Fibroblast of villous mesenchyme (primary cell): ENCODE measurements at regions not wholly inside any gene's neighbourhood (a gene's known extent, or its start where the extent isn't known, plus 50 kb on each side); places are given as distances from the start of the nearest gene placed in this dataset.

ENCODE experiments used
- DNase-seq: peaks from one replicate; pipeline ENCODE4 v3.0.0-alpha.2; 2010; ENCODE audit warnings: low read depth
- H3K4me3 ChIP-seq: 2 replicates; pipeline ENCODE4 v1.5.1; 2011; ENCODE audit warnings: low read depth, mild to moderate bottlenecking, low read length
- TF ChIP-seq, protein P1 (sequence below): IDR thresholded peaks from 2 replicates; pipeline ENCODE4 v1.5.1; 2012; ENCODE audit warnings: low read depth, mild to moderate bottlenecking, low read length; ENCODE audit not compliant: insufficient read depth

DNA sequence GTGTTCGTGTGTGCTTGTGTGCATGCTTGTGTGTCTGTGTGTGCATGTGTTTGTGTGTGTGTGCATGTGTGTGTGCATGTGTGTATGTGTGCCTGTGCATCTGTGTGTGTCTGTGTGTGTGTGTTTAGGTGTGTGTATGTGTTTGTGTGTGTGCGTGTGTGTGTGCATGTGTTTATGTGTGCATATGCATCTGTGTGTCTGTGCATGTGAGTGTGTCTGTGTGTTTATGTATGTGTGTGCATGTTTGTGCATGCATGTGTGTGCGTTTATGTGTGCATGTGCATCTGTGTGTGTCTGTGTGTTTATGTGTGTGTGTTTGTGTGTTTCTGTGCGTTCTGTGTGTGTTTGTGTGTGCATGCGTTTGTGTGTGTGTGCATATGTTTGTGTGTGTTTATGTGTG is 106.6 kb upstream of the TNRC6C start:
- no peak overlapping the region for H3K4me3 ChIP-seq
- TF ChIP-seq, protein P1, sequence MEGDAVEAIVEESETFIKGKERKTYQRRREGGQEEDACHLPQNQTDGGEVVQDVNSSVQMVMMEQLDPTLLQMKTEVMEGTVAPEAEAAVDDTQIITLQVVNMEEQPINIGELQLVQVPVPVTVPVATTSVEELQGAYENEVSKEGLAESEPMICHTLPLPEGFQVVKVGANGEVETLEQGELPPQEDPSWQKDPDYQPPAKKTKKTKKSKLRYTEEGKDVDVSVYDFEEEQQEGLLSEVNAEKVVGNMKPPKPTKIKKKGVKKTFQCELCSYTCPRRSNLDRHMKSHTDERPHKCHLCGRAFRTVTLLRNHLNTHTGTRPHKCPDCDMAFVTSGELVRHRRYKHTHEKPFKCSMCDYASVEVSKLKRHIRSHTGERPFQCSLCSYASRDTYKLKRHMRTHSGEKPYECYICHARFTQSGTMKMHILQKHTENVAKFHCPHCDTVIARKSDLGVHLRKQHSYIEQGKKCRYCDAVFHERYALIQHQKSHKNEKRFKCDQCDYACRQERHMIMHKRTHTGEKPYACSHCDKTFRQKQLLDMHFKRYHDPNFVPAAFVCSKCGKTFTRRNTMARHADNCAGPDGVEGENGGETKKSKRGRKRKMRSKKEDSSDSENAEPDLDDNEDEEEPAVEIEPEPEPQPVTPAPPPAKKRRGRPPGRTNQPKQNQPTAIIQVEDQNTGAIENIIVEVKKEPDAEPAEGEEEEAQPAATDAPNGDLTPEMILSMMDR = no peak
- no peak for DNase-seq

DNA sequence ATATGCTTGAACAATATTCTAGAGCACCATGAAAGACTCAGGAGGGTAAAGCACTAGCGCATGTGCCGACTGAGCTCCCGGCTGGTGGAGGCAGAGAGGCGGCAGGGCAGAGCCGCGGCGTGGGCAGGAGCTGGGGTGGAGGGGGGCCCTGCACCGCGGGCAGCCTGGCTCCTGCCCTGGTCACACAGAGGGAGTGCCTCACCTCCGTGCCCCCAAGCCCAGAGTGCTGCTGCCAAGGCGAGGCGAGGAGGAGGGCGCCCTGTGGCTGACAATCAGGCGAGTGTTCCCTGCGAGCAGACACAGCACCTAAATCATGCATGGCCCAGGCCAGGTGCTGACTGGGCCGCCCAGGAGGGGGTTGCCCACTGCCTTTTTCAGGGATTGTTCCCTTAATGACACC is 105.8 kb upstream of the TNRC6C start:
- DNase-seq = no peak
- TF ChIP-seq, protein P1 = no peak
- no peak overlapping the region for H3K4me3 ChIP-seq

DNA sequence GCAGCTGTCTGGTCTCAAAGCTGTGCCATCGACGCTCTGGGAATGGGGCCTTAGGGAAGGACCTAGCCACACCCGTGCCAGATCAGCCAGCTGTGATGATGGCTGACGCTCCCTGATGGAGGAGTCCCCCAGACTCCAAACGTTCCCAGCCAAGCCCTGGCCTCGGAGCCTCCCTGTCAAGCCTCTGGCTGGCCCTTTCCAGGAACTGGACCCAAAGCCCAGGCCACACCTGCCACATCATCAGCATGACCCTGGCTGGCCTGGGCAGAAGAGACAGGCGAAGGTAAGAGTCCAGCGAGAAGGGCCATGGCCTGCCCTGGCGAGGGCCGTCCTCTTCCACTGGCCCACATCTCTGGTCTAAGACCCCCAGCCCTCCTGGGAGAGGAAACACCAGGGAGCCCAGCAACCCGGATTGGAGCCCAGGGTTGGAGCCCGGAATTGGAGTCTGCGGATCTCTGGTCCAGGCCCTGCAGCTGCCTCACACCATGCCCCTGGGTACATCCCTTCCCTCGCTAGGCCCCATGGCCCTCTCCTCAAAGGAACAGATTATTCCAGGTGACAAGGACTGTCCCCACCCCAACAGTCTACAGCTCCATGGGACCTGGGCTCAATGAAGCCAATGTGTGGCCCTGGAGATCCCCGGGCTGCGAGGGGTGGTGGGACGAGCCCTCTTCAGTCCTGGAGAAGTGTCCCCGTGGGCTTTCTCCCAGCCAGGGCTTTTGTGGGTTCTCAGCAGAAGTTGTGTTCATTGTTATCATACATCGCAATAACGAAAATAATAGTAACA is 105.1 kb upstream of the TNRC6C start:
- no peak for DNase-seq
- TF ChIP-seq, protein P1 = no peak
- no peak overlapping the region for H3K4me3 ChIP-seq

DNA sequence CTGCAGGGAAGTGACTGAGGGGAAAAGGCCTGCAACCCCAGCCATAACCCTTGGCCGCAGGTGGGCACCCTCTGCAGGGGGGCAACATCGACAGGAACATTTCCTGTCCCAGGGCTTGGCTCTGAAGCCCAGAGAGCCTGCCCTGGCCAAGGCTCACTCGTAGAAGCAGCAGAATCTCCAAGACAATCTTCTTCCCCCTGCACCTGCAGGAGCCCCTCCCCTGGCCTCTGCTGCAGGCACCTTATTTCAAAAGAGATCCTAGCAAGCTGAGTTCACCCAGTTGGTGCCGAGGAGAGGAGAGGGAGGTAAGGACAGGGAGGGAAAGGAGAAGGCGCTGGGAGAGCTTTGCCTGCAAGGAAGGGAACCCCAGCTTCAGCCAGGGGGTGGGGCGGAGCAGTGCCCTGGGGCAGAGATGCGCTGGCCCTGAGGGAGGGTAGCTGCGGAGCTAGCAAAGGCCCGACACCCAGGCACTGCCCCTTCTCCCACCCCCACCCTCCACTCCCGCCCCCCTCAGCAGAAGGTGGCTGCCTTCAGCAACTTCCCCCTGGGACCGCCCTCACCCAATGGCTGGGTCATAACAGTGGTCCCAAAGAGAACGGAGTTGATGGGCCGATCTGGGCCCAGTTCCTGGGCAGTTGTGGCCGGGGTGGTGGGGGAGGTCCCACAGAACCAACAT is 104.3 kb upstream of the TNRC6C start:
- H3K4me3 ChIP-seq = no peak overlapping the region
- no peak for DNase-seq
- TF ChIP-seq, protein P1 = no peak

DNA sequence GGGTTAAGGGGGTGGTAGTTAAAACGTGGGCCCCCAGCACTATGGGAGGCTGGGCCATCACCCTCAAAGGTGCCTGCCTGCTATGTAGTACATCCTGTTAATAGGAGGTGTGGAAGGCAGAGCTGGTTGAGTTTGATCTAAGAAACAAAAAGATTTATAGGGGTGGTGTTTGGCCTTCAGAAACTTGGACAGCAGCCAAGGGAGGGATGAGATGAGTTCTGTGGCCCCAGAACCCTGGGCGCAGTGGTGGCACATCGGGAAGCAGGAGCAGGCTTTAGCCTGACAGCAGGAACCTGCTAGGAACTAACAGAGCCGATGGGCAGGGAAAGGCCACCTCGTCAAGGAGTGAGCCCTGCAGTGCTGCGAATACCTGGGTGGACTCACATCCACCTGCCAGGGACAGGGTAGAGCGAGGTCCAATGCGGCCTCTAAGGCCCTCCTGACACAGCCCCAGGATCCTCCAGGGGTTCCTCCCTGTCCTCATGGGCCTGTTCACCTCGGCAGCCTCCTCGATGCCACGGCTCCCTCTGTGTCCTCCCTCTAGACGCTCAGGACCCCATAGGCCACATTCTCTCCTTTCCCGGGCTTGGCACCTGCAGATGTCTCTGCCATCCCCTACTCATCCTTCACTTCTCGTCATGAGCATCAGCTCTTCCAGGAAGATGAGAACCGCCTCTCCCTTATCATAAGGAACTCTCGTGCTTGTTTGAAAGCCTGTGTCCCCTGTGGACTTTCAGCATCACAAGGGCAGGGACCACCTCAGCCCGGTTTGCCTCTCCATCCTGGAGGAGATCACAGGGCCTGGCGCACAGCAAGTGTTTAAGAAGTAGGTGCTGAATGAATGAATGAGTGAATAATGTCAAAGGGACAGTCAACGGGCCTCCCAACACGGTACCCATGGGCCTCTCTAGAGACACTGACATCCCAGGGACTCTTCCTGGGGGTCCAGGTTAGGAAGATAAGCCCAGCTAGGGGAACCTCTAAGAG is 103.5 kb upstream of the TNRC6C start:
- DNase-seq = no peak
- TF ChIP-seq, protein P1 = no peak
- no peak overlapping the region for H3K4me3 ChIP-seq

DNA sequence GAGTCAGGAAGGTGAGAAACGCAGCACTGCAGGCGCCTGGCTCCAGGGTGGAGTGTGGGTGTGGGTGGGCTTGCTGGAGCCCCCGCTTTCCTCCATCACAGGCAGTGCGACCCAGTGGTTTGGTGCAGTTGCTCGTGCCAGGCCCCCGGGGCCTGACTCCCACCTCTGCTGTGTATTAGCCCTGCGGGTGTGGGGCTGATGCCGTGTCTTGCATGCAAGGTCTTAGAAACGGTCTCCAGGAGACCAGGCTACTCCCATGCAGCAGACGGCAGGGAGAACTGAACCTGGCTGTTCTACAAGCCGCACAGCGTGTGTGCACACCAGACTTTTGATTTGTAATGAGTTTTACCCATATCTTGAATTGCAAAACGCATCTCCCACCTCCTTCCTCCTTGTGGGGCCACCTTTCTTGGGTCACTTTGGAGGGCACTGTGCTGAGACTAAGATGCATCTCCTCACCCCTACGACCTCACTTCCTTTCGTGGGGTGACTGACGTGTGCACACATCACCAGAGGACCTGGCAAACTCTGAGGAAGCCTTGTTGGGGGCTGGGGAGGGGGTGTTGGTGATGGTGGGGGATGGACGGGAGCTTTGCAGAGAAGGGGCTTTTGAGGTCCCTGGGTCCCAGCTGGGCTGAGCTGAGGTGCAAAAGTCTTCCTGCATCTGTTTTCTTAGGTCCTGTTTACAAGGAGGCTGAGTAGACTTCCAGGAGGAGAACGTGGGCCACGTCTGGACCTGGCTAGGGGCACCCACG is 101.8 kb upstream of the TNRC6C start:
- H3K4me3 ChIP-seq = no peak overlapping the region
- no peak for DNase-seq
- TF ChIP-seq, protein P1 = no peak
